CD14-positive monocyte (primary cell): ENCODE measurements at regions not wholly inside any gene's neighbourhood (a gene's known extent, or its start where the extent isn't known, plus 50 kb on each side); places are given as distances from the start of the nearest gene placed in this dataset.

ENCODE experiments used
- DNase-seq, 3 donors: peaks; one replicate each; pipeline ENCODE4 v3.0.0-alpha.2; 2011 to 2022
- H2AFZ ChIP-seq: 2 replicates; pipeline ENCODE4 v1.6.0; 2012; ENCODE audit warnings: mild to moderate bottlenecking, low read depth, low read length, inconsistent platforms; ENCODE audit not compliant: insufficient read depth, poor library complexity, severe bottlenecking
- H3K27ac ChIP-seq, 2 donors: 1 replicate in 1 of 2; 2 replicates in 1 of 2; pipeline ENCODE4 v1.5.1; 2012 to 2013; ENCODE audit warnings: low read length in 2 of 2, control low read depth in 1 of 2, inconsistent platforms in 1 of 2, low read depth in 1 of 2, mild to moderate bottlenecking in 1 of 2
- H3K27me3 ChIP-seq, 2 donors: one replicate each; pipeline versions ENCODE4 v1.6.0 to v1.6.1; 2011 to 2013; ENCODE audit warnings: low read length in 2 of 2; ENCODE audit not compliant: control insufficient read depth in 2 of 2, insufficient read depth in 2 of 2
- H3K36me3 ChIP-seq, 2 donors: replicated peaks in 1 of 2; 1 replicate in 1 of 2; 2 replicates in 1 of 2; pipeline versions ENCODE4 v1.5.1 to v1.6.1; 2012 to 2013; ENCODE audit warnings: low read length in 2 of 2, control low read depth in 1 of 2, inconsistent platforms in 1 of 2, mild to moderate bottlenecking in 1 of 2; ENCODE audit not compliant: insufficient read depth in 2 of 2, control insufficient read depth in 1 of 2
- H3K4me1 ChIP-seq, 2 donors: 1 replicate in 1 of 2; 2 replicates in 1 of 2; pipeline versions ENCODE4 v1.5.1 to v1.6.1; 2012 to 2013; ENCODE audit warnings: low read length in 2 of 2, control low read depth in 1 of 2, inconsistent platforms in 1 of 2, mild to moderate bottlenecking in 1 of 2, moderate library complexity in 1 of 2; ENCODE audit not compliant: insufficient read depth in 2 of 2, control insufficient read depth in 1 of 2
- H3K4me2 ChIP-seq: replicated peaks from 2 replicates; pipeline ENCODE3; 2012; ENCODE audit warnings: low read length, moderate library complexity, mild to moderate bottlenecking; ENCODE audit not compliant: poor library complexity, severe bottlenecking; ENCODE audit errors: extremely low read depth
- H3K4me3 ChIP-seq, 3 experiments: fragments of 200-600 bp in 1 of 3; sonication (generic) in 1 of 3; replicated peaks in 1 of 3; 1 replicate in 2 of 3; 2 replicates in 1 of 3; pipeline ENCODE4 v1.5.1; 2011 to 2013; ENCODE audit warnings: low read length in 3 of 3, mild to moderate bottlenecking in 3 of 3, control low read depth in 2 of 3, low read depth in 2 of 3, inconsistent platforms in 1 of 3, moderate library complexity in 1 of 3
- H3K79me2 ChIP-seq: 2 replicates; pipeline ENCODE4 v1.6.0; 2012; ENCODE audit warnings: mild to moderate bottlenecking, control low read depth, inconsistent platforms, low read length, moderate library complexity; ENCODE audit not compliant: insufficient read depth
- H3K9ac ChIP-seq: 2 replicates; pipeline ENCODE4 v1.6.0; 2017; ENCODE audit warnings: low read length, mild to moderate bottlenecking; ENCODE audit not compliant: insufficient read depth, poor library complexity, severe bottlenecking
- H3K9me3 ChIP-seq, 2 donors: replicated peaks in 1 of 2; 1 replicate in 1 of 2; 2 replicates in 1 of 2; pipeline versions ENCODE4 v1.5.1 to v1.6.1; 2012 to 2013; ENCODE audit warnings: low read length in 2 of 2, control low read depth in 1 of 2; ENCODE audit not compliant: control insufficient read depth in 1 of 2, insufficient read depth in 1 of 2
- H4K20me1 ChIP-seq: 2 replicates; pipeline ENCODE4 v1.6.0; 2012; ENCODE audit warnings: mild to moderate bottlenecking, low read length, control low read depth, moderate library complexity; ENCODE audit not compliant: insufficient read depth
- H3K27ac Mint-ChIP-seq, 7 donors: one replicate each; pipeline ENCODE4 v1.8.0; 2020; ENCODE audit warnings: mild to moderate bottlenecking in 7 of 7, mixed read lengths in 7 of 7, moderate library complexity in 6 of 7, inconsistent platforms in 2 of 7
- H3K27me3 Mint-ChIP-seq, 3 donors: one replicate each; pipeline ENCODE4 v1.8.0; 2021 to 2022; ENCODE audit warnings: low read depth in 3 of 3, mild to moderate bottlenecking in 3 of 3, mixed read lengths in 3 of 3, moderate library complexity in 3 of 3, inconsistent platforms in 1 of 3
- H3K36me3 Mint-ChIP-seq, 2 donors: one replicate each; pipeline ENCODE4 v1.8.0; 2020; ENCODE audit warnings: mixed read lengths in 2 of 2, inconsistent platforms in 1 of 2, mild to moderate bottlenecking in 1 of 2
- H3K4me1 Mint-ChIP-seq: one replicate; pipeline ENCODE4 v1.8.0; 2020; ENCODE audit warnings: mild to moderate bottlenecking, mixed read lengths
- H3K4me3 Mint-ChIP-seq, 2 donors: one replicate each; pipeline ENCODE4 v1.8.0; 2020; ENCODE audit warnings: mild to moderate bottlenecking in 2 of 2, mixed read lengths in 2 of 2, moderate library complexity in 1 of 2
- H3K9me3 Mint-ChIP-seq, 7 donors: one replicate each; pipeline ENCODE4 v1.8.0; 2020 to 2022; ENCODE audit warnings: mixed read lengths in 7 of 7, mild to moderate bottlenecking in 6 of 7, moderate library complexity in 6 of 7, inconsistent platforms in 2 of 7
- WGBS: methylation state at CpG from one replicate; pipeline ENCODE4 v1.1.5; 2013; ENCODE audit warnings: missing lambda C conversion rate; ENCODE audit not compliant: insufficient coverage; 5-methylcytosine and 5-hydroxymethylcytosine counted together
- intact Hi-C, 2 donors: fragments of 100-400 bp; cut with micrococcal nuclease; formaldehyde crosslinking; loops; one replicate each; pipeline versions ENCODE4 v1.15.0 to v1.15.1; 2023
- TF ChIP-seq, protein P1 (sequence below): fragments of 200-600 bp; IDR thresholded peaks from one replicate; pipeline ENCODE4 v1.8.0; 2022; ENCODE audit warnings: antibody characterized with exemption, mild to moderate bottlenecking

DNA sequence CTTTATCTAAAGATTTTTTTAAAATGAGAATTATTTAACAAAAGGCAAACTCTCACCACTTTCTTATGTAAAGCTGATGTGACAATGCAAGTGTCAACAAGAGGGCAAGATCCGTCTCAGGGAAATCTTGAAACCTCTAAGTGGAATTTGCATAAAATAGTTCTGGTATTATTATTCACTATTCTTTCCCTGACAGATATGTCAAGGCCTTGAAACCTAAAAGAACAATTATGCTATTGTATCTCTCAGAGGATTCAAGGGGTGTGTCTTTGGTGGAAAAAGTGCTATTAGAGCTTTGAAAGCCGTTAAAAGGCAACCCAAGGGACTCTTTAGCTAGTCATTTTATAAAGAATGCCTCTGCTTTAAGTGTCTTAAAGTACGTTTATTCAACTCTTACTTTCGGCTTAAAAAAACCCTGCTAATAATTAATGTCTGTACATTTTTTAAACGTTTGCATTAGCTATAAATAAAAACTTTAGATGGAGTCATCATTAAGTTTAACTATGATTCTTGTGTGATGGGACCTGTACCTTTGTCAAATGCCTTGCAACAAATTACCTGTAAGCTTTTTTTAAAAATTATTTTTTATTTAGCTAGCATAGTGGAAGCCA lies 585.5 kb downstream of the VRK1 start:
- intact Hi-C loops: no loop called here
- Mint-ChIP-seq H3K9me3 (peaks cover 0 to 5% (median 2%) of the 10 kb centered on the region in 7 donors), H3K27ac (no peak overlapping the region), H3K4me3 (no peak overlapping the region), H3K36me3 (no peaks in the 10 kb centered on the region), H3K4me1 (peaks cover 2% of the 10 kb centered on the region), H3K27me3 (peaks cover 0 to 12% (median 3%) of the 10 kb centered on the region in 3 donors)
- WGBS: no CpG with 5 or more reads among the region's 5 CpGs
- H3K79me2 ChIP-seq: no peaks in the 10 kb centered on the region
- TF ChIP-seq, protein P1, sequence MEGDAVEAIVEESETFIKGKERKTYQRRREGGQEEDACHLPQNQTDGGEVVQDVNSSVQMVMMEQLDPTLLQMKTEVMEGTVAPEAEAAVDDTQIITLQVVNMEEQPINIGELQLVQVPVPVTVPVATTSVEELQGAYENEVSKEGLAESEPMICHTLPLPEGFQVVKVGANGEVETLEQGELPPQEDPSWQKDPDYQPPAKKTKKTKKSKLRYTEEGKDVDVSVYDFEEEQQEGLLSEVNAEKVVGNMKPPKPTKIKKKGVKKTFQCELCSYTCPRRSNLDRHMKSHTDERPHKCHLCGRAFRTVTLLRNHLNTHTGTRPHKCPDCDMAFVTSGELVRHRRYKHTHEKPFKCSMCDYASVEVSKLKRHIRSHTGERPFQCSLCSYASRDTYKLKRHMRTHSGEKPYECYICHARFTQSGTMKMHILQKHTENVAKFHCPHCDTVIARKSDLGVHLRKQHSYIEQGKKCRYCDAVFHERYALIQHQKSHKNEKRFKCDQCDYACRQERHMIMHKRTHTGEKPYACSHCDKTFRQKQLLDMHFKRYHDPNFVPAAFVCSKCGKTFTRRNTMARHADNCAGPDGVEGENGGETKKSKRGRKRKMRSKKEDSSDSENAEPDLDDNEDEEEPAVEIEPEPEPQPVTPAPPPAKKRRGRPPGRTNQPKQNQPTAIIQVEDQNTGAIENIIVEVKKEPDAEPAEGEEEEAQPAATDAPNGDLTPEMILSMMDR: no peak
- H3K36me3 ChIP-seq: no peaks in the 10 kb centered on the region
- H3K9me3 ChIP-seq: no peaks in the 10 kb centered on the region
- H3K4me3 ChIP-seq: no peak overlapping the region
- no peak overlapping the region for H2AFZ ChIP-seq
- H3K4me1 ChIP-seq: no peaks in the 10 kb centered on the region
- H3K27ac ChIP-seq: no peak overlapping the region
- H3K9ac ChIP-seq: no peak overlapping the region
- no peaks in the 10 kb centered on the region for H3K27me3 ChIP-seq
- H4K20me1 ChIP-seq: no peaks in the 10 kb centered on the region
- DNase-seq: no peak
- H3K4me2 ChIP-seq: no peak overlapping the region

DNA sequence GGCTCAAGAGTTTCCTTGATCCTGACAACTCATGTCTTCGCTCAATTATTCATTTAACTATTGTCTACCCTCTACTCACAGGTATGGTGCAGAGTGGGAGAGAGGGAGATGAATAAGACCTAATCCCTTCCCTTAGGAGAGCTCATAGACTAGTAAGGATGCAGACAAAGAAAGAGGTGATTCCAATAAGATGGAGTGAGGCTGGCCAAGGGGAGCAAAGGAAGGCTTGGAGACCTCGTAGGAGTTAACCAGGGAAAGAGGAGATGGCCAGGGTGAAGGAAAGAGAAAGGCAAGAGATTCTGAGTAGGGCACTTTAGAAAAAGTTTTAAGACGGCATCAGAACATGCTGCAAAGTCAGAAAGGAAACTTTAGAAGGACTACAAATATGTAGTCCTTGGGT lies 588.5 kb downstream of the VRK1 start:
- peaks cover 0 to 3% (median 2%) of the 10 kb centered on the region in 3 donors for H3K27me3 Mint-ChIP-seq
- no peaks in the 10 kb centered on the region for H3K4me1 ChIP-seq
- no peak overlapping the region for H3K27ac ChIP-seq
- peaks cover 0 to 3% (median 0%) of the 10 kb centered on the region in 7 donors for H3K9me3 Mint-ChIP-seq
- no peaks in the 10 kb centered on the region for H3K27me3 ChIP-seq
- H4K20me1 ChIP-seq: no peaks in the 10 kb centered on the region
- 93% methylated on average over 2 of the region's 3 CpGs for WGBS
- intact Hi-C loops: no loop called here
- H3K9ac ChIP-seq: no peak overlapping the region
- no peak for DNase-seq
- H3K27ac Mint-ChIP-seq: no peak overlapping the region
- no peak overlapping the region for H3K4me2 ChIP-seq
- H2AFZ ChIP-seq: no peak overlapping the region
- no peaks in the 10 kb centered on the region for H3K9me3 ChIP-seq
- no peak overlapping the region for H3K4me3 Mint-ChIP-seq
- no peaks in the 10 kb centered on the region for H3K79me2 ChIP-seq
- no peak overlapping the region for H3K4me3 ChIP-seq
- TF ChIP-seq, protein P1: no peak
- H3K4me1 Mint-ChIP-seq: no peaks in the 10 kb centered on the region
- no peaks in the 10 kb centered on the region for H3K36me3 ChIP-seq
- no peaks in the 10 kb centered on the region for H3K36me3 Mint-ChIP-seq
